DMS53 (cell line): ENCODE measurements at regions not wholly inside any gene's neighbourhood (a gene's known extent, or its start where the extent isn't known, plus 50 kb on each side); places are given as distances from the start of the nearest gene placed in this dataset.
A peak's percentile ranks its signal among the peaks of the same experiment; 100 is the strongest.
"Not testable (repeated sequence)": the region's sequence is repeated elsewhere in the genome, so short reads cannot be mapped to it uniquely, and the experiment has no call there.

Source experiments
- DNase-seq: peaks from one replicate; lab custom pipeline; 2025; lab: John Stamatoyannopoulos, UW

- DNase-seq: no peak
These were observed 405.9 kb upstream of the BTBD3 start for GRCh38 chr20:11511821-11512220.

GRCh38 chr20:11513241-11513745, 404.4 kb upstream of the BTBD3 start:
- not testable (repeated sequence) for DNase-seq

DNA sequence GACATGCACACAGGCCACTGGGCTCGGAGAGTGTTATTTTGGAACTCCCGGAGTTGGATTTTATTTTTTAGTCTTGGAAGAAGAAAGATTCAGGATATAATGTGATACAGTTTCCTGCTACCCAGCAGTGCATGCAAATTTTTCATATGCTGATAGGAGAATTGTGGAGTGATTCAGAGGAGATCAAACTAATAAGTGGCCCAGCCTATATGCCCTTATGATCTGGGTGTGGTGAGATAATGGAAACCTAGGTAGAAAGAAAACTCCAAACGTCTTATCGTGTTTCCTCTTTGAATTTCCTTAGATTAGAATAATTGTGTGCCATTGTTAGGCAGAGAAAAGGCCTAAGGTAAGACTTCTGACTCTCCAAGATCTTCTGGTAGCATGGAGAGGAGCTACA, 401.2 kb upstream of the BTBD3 start:
- no peak for DNase-seq

GRCh38 chr20:11520596-11520995, 397.1 kb upstream of the BTBD3 start:
- no peak for DNase-seq

DNA sequence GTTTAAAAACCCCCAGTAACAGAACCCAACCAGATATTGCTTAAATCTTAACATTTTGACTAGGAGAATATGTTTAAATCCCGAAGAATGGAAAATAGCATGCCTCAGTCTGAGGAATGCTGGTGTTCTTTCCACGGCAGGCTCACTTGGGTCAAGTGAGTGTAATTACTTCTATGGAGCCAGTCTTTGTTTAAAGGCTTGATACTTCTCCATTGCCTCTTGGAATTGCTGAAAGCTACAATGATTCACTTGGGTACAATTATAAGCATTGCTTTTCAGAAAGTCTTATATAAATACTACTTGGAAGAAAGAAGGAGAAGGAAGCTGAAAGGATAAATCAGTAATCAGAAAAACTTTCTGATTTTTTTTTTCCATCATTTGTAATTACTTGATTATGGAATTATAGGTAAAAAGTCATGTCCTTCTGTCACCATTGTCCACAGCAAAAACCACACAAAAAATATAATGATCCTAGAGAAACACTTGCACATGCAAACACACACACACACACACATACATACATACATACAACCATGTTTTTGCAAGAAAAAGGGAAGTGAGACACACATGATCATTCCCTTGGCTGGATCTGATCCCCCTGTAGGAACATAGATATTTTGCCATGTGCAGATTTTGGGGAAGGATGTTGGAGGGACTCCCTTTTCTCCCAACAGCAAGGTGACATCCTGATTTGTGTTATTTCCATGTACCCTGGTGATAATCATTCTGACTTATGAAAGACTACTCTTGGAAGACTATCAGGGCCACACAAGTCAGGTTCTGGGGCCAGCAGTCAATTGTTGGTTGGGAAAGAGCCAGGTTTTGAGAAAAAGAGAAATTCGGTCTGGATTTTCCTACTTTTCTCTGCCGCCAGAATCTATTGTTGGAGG, 396.0 kb upstream of the BTBD3 start:
- DNase-seq: no peak

GRCh38 chr20:11522366-11522741, 395.3 kb upstream of the BTBD3 start:
- no peak for DNase-seq

- peak; percentile 19 for DNase-seq
These were observed 388.6 kb upstream of the BTBD3 start for GRCh38 chr20:11529047-11529446.

DNA sequence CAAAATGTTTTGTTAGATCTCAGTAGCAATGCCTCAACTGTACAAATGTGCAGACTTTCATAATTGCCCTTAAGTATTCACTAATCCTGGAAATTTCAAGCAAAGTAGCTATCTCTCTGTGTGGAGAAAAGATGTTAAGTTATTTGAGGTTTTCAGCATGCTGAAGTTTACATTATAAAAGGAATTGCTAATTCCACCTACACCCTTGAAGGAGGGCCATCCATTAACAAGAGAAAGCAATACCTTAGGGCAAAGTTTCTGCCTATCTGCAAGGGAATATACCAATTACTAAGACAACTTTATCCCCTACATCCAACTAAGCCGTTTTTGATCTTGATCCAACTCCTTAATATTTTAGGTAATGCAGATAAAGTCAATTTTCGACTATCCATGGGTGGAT, 380.7 kb upstream of the BTBD3 start:
- no peak for DNase-seq

GRCh38 chr20:11539450-11539849, 378.2 kb upstream of the BTBD3 start:
- no peak for DNase-seq

GRCh38 chr20:11540558-11540957, 377.1 kb upstream of the BTBD3 start:
- no peak for DNase-seq

DNA sequence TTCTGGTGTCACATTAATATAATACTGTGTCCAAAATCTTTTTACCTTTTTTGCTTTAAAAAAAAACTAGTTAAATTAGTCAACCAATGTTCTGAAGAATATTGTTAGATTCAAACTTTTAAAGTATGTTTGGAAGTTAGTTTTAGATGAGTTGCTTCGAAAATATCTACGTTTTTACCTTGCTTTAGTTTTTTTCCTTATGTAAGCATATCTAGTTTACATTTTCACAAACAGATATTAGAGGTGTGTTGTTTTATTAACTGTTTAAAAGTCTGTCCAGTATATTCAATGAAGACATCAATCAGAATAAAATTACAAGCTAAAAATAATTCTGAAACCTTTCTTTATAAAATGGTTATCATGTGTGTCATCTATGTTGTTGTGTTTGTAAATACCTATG, 375.0 kb upstream of the BTBD3 start:
- no peak for DNase-seq

DNA sequence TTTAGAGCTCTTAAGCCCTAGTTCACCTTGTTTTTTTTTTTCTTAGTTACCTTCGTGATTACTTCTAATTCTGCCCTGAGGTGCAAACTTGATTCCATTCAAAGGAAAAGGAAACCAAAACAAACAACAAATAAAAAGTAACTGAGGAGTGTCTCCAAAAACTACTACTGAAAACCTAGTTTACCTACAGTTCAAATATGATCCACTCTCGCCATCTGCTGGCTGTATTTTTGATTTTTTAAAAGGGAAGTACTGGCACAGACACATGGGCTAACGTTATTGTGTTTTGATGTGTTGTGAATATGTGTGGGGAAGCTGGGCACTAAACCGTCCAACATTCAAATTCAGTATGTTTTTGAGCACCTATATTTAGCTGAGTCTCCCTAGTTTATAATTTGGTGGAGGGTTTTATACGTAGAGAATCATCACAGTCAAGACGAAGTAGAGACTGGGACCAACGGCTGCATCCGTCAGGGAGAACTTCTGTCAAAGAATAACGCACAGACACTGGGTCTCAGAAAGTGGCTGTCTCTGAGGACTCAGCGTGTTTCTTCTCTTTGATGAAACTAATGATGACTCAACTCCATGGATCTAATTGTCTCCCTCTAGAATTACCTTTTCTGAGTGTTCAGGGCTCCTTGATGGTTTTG, 373.5 kb upstream of the BTBD3 start:
- DNase-seq: peak; percentile 82

GRCh38 chr20:11546939-11547338, 370.8 kb upstream of the BTBD3 start:
- peak; percentile 8 for DNase-seq

- no peak for DNase-seq
These were observed 368.3 kb upstream of the BTBD3 start for GRCh38 chr20:11549172-11550103.

- DNase-seq: no peak
These were observed 366.9 kb upstream of the BTBD3 start for GRCh38 chr20:11550657-11551338.

DNA sequence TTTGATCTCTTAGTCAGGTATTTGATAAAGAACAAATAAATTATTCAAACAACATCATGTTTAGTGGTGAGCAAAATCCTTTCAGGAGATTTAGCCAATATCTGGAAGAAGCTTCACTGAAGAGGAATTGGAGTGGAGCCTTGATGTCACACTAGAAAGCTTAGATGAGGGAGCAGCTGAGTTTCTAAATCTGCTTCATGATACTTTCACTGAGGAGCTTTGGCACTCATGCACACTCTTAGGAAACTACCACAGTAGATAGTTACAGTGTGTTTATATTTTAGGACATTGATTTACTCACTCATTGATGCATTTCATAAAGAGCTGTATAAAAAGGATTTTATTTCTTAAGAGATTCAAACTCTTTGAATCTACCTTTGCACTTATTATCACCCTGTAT, 366.2 kb upstream of the BTBD3 start:
- DNase-seq: no peak

DNA sequence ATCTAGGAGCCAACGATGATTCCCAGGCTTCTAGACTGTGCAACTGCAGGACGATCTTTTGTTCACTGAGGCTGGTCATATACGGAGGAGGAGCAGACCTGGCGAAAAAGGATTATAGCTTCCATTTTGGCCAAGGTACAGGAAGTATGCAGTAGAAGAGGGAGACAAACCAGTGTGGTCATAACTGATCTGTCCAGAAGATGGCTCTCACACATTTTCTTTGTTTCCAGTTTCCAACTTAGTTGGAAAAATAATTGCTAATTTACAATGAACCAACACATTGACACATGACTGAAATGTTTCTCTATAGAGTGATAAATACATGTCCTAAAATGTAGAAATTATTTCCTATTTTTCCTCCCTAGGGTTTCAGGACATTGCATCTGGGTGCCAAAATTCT, 364.1 kb upstream of the BTBD3 start:
- peak; percentile 60 for DNase-seq

DNA sequence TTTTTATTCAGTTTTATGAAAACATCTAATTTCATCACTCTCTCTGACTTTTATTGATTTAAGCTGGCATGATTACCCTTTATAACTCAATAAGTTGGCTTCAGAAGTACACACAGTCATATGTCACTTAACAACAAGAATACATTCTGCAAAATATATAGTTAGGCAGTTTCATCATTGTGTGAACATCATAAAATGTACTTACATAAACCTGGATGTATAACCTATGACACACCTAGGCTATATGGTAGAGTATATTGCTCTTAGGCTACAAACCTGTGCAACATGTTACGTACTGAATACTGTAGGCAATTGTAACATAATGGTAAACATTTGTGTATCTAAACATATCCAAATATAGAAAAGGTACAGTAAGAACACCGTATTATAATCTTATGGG, 362.2 kb upstream of the BTBD3 start:
- no peak for DNase-seq

GRCh38 chr20:11556410-11556809, 361.3 kb upstream of the BTBD3 start:
- peak; percentile 8 for DNase-seq

DNA sequence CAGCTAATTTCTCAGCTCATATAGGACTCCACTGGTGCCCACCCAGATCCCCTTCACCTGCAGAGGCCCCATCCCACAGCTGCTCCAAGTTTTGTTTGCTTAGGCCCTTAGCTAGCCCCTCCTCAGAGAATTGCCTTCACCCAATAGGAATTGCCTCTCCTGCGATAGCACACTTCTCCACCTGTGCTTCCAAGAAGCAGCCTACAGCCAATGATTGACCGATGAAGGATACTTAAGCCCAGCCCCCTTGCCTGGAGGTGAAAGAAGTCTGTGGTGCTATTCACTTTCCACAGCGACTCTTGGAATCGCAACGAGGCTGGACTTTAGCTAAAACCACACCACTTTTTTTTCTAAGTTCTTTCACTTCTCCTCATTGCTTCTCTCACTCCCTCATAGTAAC, 353.2 kb upstream of the BTBD3 start:
- no peak for DNase-seq

DNA sequence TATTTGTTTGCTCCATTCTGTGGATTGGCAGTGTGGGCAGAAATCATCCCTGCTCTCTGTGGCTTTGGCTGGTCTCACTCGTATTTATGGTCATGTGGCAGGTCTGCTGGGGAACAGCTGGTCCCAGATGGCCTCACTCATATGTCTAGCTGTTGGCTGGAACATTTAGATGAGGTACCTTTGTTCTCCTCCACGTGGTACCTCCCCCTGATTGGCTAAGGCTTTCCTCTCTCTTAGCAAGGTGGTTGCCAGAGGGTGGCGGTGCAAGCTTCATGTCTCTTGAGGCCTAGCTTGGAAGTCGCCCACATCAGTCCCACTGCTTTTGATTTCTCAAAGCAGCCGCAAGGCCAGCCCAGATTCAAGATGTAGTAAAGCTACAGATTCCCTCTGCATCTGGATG, 348.5 kb upstream of the BTBD3 start:
- peak; percentile 23 for DNase-seq

DNA sequence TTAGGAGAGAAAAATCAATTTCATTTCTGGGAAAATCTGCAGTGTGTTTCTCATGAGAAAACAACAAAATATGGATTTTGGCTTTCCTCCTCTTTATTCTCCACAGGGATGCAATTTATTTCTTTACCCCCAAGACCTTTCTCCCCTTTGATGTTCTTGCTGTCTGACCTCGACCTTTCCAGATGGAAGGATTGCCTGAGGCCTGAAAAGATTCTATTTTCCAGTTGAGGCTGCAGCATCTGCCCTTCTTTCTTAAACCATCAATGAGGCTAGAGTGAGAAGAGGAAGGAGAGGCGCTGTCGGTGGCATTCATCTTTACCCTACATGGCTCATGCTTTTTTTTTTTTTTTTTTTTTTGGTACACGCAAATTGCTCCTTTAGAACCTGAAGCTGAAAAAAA, 344.2 kb upstream of the BTBD3 start:
- DNase-seq: no peak
